HEK293T (cell line): ENCODE measurements at regions not wholly inside any gene's neighbourhood (a gene's known extent, or its start where the extent isn't known, plus 50 kb on each side); places are given as distances from the start of the nearest gene placed in this dataset.

Experiments used
- ARNT ChIP-seq: fragments of 450-650 bp; IDR thresholded peaks from 2 replicates; pipeline ENCODE4 v1.6.1; 2017; ENCODE audit warnings: mild to moderate bottlenecking
- BHLHE40 ChIP-seq: fragments of 450-650 bp; IDR thresholded peaks from 2 replicates; pipeline ENCODE4 v1.6.1; 2016; ENCODE audit warnings: mild to moderate bottlenecking, moderate library complexity, borderline replicate concordance
- FOXA1 ChIP-seq: fragments of 450-650 bp; IDR thresholded peaks from 2 replicates; pipeline ENCODE4 v1.6.1; 2016; ENCODE audit warnings: mild to moderate bottlenecking
- FOXK2 ChIP-seq: fragments of 450-650 bp; IDR thresholded peaks from 2 replicates; pipeline ENCODE4 v1.6.1; 2016; ENCODE audit warnings: mild to moderate bottlenecking
- FOXM1 ChIP-seq: fragments of 450-650 bp; IDR thresholded peaks from 2 replicates; pipeline ENCODE4 v1.6.1; 2017; ENCODE audit warnings: mild to moderate bottlenecking, borderline replicate concordance
- HDGF ChIP-seq: fragments of 450-650 bp; IDR thresholded peaks from 2 replicates; pipeline ENCODE4 v1.6.1; 2017; ENCODE audit warnings: antibody characterized with exemption, borderline replicate concordance
- L3MBTL2 ChIP-seq: fragments of 450-650 bp; conservative IDR thresholded peaks from 2 replicates; pipeline ENCODE4 v1.6.1; 2016; ENCODE audit warnings: mild to moderate bottlenecking
- LEF1 ChIP-seq: fragments of 450-650 bp; IDR thresholded peaks from 2 replicates; pipeline ENCODE4 v1.6.1; 2017; ENCODE audit warnings: mild to moderate bottlenecking, borderline replicate concordance
- NFRKB ChIP-seq: fragments of 450-650 bp; IDR thresholded peaks from 2 replicates; pipeline ENCODE4 v1.6.1; 2016; ENCODE audit warnings: mild to moderate bottlenecking, moderate library complexity
- PKNOX1 ChIP-seq: fragments of 450-650 bp; IDR thresholded peaks from 2 replicates; pipeline ENCODE4 v1.6.1; 2016
- SP1 ChIP-seq: fragments of 450-650 bp; IDR thresholded peaks from 2 replicates; pipeline ENCODE4 v1.6.1; 2017
- SUZ12 ChIP-seq: fragments of 450-650 bp; IDR thresholded peaks from 2 replicates; pipeline ENCODE4 v1.6.1; 2016; ENCODE audit warnings: mild to moderate bottlenecking
- TARDBP ChIP-seq: fragments of 450-650 bp; IDR thresholded peaks from 2 replicates; pipeline ENCODE4 v1.6.1; 2016
- ZNF384 ChIP-seq: fragments of 450-650 bp; IDR thresholded peaks from 2 replicates; pipeline ENCODE4 v1.6.1; 2016

GRCh38 chr18:45510656-45511055 lies 104.6 kb upstream of the SLC14A2 start:
- TF ChIP-seq FOXM1 (no peak), NFRKB (no peak), TARDBP (no peak), FOXA1 (no peak), ARNT (no peak), PKNOX1 (no peak), L3MBTL2 (no peak), SP1 (no peak), HDGF (no peak), BHLHE40 (no peak), ZNF384 (no peak), LEF1 (no peak), FOXK2 (no peak), SUZ12 (no peak)
